Astrocyte (in vitro differentiated cells and primary cell): ENCODE measurements at regions not wholly inside any gene's neighbourhood (a gene's known extent, or its start where the extent isn't known, plus 50 kb on each side); places are given as distances from the start of the nearest gene placed in this dataset.

Experiments
- EZH2 ChIP-seq: IDR thresholded peaks from 2 replicates; pipeline ENCODE4 v1.6.1; 2012; ENCODE audit warnings: mild to moderate bottlenecking, low read length, inconsistent platforms; ENCODE audit not compliant: insufficient read depth
- TF ChIP-seq, protein P1 (sequence below): IDR thresholded peaks from 2 replicates; pipeline ENCODE4 v1.5.1; 2011; ENCODE audit warnings: low read depth, mild to moderate bottlenecking, inconsistent platforms, low read length, moderate library complexity; ENCODE audit not compliant: insufficient read depth

DNA sequence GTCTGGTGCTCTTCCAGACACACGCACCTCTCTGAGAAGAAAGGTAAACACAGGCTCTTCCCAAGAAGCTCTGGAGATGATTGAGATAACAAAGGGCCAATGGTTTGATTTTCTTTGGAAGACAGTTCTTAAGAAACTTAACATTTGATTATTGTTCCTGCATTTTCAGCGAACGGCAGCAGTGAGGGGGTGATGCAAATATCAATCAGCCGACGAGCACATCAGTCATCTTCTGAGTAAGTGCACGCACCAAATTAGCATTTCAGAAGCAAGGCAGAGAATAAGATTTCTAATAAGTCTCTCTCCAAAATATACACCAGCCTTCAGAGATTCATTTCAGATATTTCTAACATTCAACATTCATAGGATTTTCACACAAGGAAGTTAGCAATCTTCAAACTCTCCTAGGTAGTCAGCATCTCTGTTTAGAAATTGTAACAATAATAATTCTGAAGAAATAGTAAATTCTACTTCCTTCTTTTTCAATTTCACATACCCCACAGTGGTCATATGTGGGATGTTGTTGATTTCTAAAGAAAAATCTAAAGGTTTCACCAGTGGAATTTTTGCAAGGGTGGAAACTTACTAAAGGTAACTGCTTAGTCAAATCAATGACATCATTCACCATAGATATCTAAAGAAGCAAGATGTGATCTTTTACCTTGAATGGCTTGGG lies 250.3 kb downstream of the SEC61B start:
- TF ChIP-seq, protein P1, sequence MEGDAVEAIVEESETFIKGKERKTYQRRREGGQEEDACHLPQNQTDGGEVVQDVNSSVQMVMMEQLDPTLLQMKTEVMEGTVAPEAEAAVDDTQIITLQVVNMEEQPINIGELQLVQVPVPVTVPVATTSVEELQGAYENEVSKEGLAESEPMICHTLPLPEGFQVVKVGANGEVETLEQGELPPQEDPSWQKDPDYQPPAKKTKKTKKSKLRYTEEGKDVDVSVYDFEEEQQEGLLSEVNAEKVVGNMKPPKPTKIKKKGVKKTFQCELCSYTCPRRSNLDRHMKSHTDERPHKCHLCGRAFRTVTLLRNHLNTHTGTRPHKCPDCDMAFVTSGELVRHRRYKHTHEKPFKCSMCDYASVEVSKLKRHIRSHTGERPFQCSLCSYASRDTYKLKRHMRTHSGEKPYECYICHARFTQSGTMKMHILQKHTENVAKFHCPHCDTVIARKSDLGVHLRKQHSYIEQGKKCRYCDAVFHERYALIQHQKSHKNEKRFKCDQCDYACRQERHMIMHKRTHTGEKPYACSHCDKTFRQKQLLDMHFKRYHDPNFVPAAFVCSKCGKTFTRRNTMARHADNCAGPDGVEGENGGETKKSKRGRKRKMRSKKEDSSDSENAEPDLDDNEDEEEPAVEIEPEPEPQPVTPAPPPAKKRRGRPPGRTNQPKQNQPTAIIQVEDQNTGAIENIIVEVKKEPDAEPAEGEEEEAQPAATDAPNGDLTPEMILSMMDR, result no peak
- no peak for TF ChIP-seq EZH2
